GM12878 (cell line): ENCODE measurements at regions not wholly inside any gene's neighbourhood (a gene's known extent, or its start where the extent isn't known, plus 50 kb on each side); places are given as distances from the start of the nearest gene placed in this dataset.

Source experiments
- ATAC-seq: fragments of 200-7000 bp; cut with Tn5 transposase; 3 replicates; pipeline ENCODE4 v1.9.1; 2020; ENCODE audit warnings: mild to moderate bottlenecking, moderate library complexity
- BruUV-seq: library from RNA; stranded (reverse); fragments of 400-500 nt; replicated peaks from 2 replicates; lab custom pipeline; 2021; lab: Mats Ljungman, UMichigan
- CTCF ChIA-PET: fragments of 300-600 bp; sonication (Branson Sonifier 250); formaldehyde crosslinking; extraction: SDS; loops from one replicate; lab custom pipeline; 2021; ENCODE audit warnings: inconsistent platforms; lab: Yijun Ruan, JAX
- POLR2A ChIA-PET: fragments of 350-600 bp; formaldehyde crosslinking; extraction: SDS; loops from one replicate; lab custom pipeline; 2021; ENCODE audit warnings: inconsistent platforms; lab: Charles Lee
- RAD21 ChIA-PET: fragments of 300-600 bp; sonication (Branson Sonifier 250); formaldehyde crosslinking; loops from one replicate; lab custom pipeline; 2023; ENCODE audit warnings: antibody characterized with exemption; ENCODE audit not compliant: unreplicated experiment; lab: Charles Lee
- SMC1A ChIA-PET: fragments of 300-600 bp; sonication (Branson Sonifier 250); formaldehyde crosslinking; loops from one replicate; lab custom pipeline; 2023; ENCODE audit not compliant: unreplicated experiment, uncharacterized antibody; lab: Charles Lee
- DNase-seq: peaks from one replicate; pipeline ENCODE4 v3.0.0-alpha.2; 2011; ENCODE audit warnings: low read depth, low spot score
- FAIRE-seq: peaks from 3 replicates; lab custom pipeline; 2011; peaks lifted over from hg19 to GRCh38; lab: Jason Lieb, UNC
- H2AFZ ChIP-seq: 2 replicates; pipeline ENCODE4 v1.6.0; 2011; ENCODE audit warnings: low read depth, low read length, control low read depth; ENCODE audit not compliant: control insufficient read depth
- H3K27ac ChIP-seq: 2 replicates; pipeline ENCODE4 v1.5.1; 2011; ENCODE audit warnings: control low read depth; ENCODE audit not compliant: control insufficient read depth, insufficient read depth
- H3K27me3 ChIP-seq, 2 experiments: replicated peaks in 1 of 2; 2 replicates each; pipeline versions ENCODE4 v1.6.0 to v1.6.1; 2011; ENCODE audit warnings: low read length in 1 of 2; ENCODE audit not compliant: control insufficient read depth in 2 of 2, insufficient read depth in 2 of 2
- H3K36me3 ChIP-seq, 2 experiments: 2 replicates each; pipeline ENCODE4 v1.5.1; 2011; ENCODE audit warnings: low read length in 1 of 2; ENCODE audit not compliant: control insufficient read depth in 2 of 2, insufficient read depth in 2 of 2
- H3K4me1 ChIP-seq: 2 replicates; pipeline ENCODE4 v1.6.1; 2011; ENCODE audit warnings: mild to moderate bottlenecking, low read length, moderate library complexity, mixed read lengths; ENCODE audit not compliant: control insufficient read depth, insufficient read depth
- H3K4me2 ChIP-seq: 2 replicates; pipeline ENCODE4 v1.6.0; 2011; ENCODE audit warnings: control low read depth; ENCODE audit not compliant: control insufficient read depth, insufficient read depth
- H3K4me3 ChIP-seq: fragments of 200-600 bp; sonication (generic); 2 replicates; pipeline ENCODE4 v1.5.1; 2016
- H3K79me2 ChIP-seq: 2 replicates; pipeline ENCODE4 v1.6.0; 2011; ENCODE audit warnings: low read length; ENCODE audit not compliant: control insufficient read depth, insufficient read depth
- H3K9ac ChIP-seq: 2 replicates; pipeline ENCODE4 v1.8.0; 2011; ENCODE audit warnings: low read length, control low read depth, mixed read lengths; ENCODE audit not compliant: control insufficient read depth, insufficient read depth
- H3K9me3 ChIP-seq: replicated peaks from 3 replicates; pipeline ENCODE4 v1.5.1; 2011; ENCODE audit warnings: mild to moderate bottlenecking, low read length; ENCODE audit not compliant: control insufficient read depth, insufficient read depth
- H4K20me1 ChIP-seq: 2 replicates; pipeline ENCODE4 v1.6.0; 2011; ENCODE audit not compliant: control insufficient read depth, insufficient read depth
- DPF2 ChIP-seq: fragments of 450-650 bp; IDR thresholded peaks from 2 replicates; pipeline ENCODE4 v1.6.1; 2017; ENCODE audit warnings: mild to moderate bottlenecking
- EGR1 ChIP-seq, 2 experiments: IDR thresholded peaks; 1 replicate in 1 of 2; 2 replicates in 1 of 2; pipeline ENCODE4 v1.6.1; 2011 to 2012; ENCODE audit warnings: low read depth in 2 of 2, low read length in 2 of 2, borderline replicate concordance in 1 of 2, mild to moderate bottlenecking in 1 of 2, moderate library complexity in 1 of 2
- IKZF2 ChIP-seq, 2 experiments: fragments of 450-650 bp; IDR thresholded peaks; 2 replicates each; pipeline ENCODE4 v1.6.1; 2017; ENCODE audit warnings: mild to moderate bottlenecking in 2 of 2, moderate library complexity in 2 of 2
- SIX5 ChIP-seq: IDR thresholded peaks from 2 replicates; pipeline ENCODE4 v1.6.1; 2011; ENCODE audit warnings: mild to moderate bottlenecking, low read depth, low read length, moderate library complexity; ENCODE audit not compliant: severe bottlenecking
- SMAD1 ChIP-seq: fragments of 450-650 bp; IDR thresholded peaks from 2 replicates; pipeline ENCODE4 v1.6.1; 2018; ENCODE audit warnings: mild to moderate bottlenecking, low read depth; ENCODE audit not compliant: partially characterized antibody
- SRF ChIP-seq, 2 experiments: IDR thresholded peaks; 2 replicates each; pipeline ENCODE4 v1.6.1; 2011; ENCODE audit warnings: low read depth in 2 of 2, low read length in 2 of 2, mild to moderate bottlenecking in 1 of 2, moderate library complexity in 1 of 2
- TAF1 ChIP-seq: IDR thresholded peaks from 2 replicates; pipeline ENCODE4 v1.6.1; 2011; ENCODE audit warnings: mild to moderate bottlenecking, low read depth, low read length, borderline replicate concordance
- WGBS: methylation state at CpG from one replicate; pipeline ENCODE4 v1.1.6; 2016; ENCODE audit warnings: low lambda C conversion rate; ENCODE audit not compliant: insufficient replicate concordance, insufficient coverage; ENCODE audit errors: missing lambda C conversion rate; 5-methylcytosine and 5-hydroxymethylcytosine counted together
- in situ Hi-C: fragments of 300-500 bp; cut with MboI; formaldehyde crosslinking; loops from 9 replicates; pipeline ENCODE4 v1.14.3; 2018; ENCODE audit warnings: mixed read lengths
- intact Hi-C: fragments of 100-400 bp; cut with micrococcal nuclease; formaldehyde crosslinking; loops from one replicate; pipeline ENCODE4 v1.14.2; 2022; ENCODE audit not compliant: unreplicated experiment
- TF ChIP-seq, protein P1 (sequence below): fragments of 450-650 bp; IDR thresholded peaks from 2 replicates; pipeline ENCODE4 v1.6.1; 2017; ENCODE audit warnings: low read depth, mild to moderate bottlenecking, moderate library complexity
- TF ChIP-seq, protein P2 (sequence below): IDR thresholded peaks from 2 replicates; pipeline ENCODE4 v1.6.1; 2012; ENCODE audit warnings: low read depth, low read length, improper control_type of control experiment
- TF ChIP-seq, protein P3 (sequence below): fragments of 450-650 bp; IDR thresholded peaks from 2 replicates; pipeline ENCODE4 v1.6.1; 2017; ENCODE audit warnings: mild to moderate bottlenecking, moderate library complexity
- TF ChIP-seq, protein P4 (sequence below): fragments of 450-650 bp; IDR thresholded peaks from 2 replicates; pipeline ENCODE4 v1.6.1; 2016; ENCODE audit warnings: mild to moderate bottlenecking
- TF ChIP-seq, protein P5 (sequence below), 3 experiments: IDR thresholded peaks in 2 of 3; conservative IDR thresholded peaks in 1 of 3; 2 replicates each; pipeline ENCODE4 v1.5.1; 2011; ENCODE audit warnings: low read depth in 3 of 3, low read length in 3 of 3, mild to moderate bottlenecking in 3 of 3, control low read depth in 2 of 3, moderate library complexity in 2 of 3, inconsistent platforms in 1 of 3, mixed read lengths in 1 of 3; ENCODE audit not compliant: control insufficient read depth in 2 of 3, insufficient read depth in 1 of 3; ENCODE audit errors: extremely low read depth in 1 of 3

DNA sequence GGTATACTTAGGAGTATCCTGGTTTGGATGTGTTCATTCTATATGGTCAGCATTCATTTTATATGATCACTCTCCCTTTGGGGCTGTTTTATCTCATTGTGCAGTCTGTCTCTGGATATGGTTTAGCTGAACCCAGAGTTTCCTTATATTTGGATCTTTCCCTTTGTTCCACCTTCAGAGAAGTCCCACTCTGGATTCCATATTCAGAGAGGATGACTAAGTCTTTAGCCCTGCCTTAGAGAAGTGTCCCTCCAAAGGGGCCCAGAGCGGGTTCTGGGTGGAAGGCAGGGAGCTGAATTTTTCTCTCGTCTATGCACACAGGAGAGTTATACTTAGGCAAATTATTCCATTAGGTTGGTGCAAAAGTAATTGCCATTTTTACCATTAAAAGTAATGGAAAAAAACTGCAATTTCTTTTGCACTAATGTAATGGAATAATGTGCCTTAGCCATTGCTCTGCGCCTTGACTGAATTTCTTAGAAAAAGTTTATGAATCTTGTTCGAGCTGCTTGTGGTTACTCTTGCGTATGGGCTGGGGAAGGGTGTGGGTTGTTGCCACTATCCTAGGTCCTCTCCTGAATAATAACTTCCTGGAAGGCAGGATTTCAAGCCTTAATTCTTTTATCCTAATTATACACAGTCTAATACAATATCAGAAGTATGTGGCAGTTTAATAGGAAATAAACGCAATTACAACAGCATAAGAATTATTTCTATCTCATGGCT is 74.2 kb upstream of the MTPN start (continued):
- TF ChIP-seq, protein P1, sequence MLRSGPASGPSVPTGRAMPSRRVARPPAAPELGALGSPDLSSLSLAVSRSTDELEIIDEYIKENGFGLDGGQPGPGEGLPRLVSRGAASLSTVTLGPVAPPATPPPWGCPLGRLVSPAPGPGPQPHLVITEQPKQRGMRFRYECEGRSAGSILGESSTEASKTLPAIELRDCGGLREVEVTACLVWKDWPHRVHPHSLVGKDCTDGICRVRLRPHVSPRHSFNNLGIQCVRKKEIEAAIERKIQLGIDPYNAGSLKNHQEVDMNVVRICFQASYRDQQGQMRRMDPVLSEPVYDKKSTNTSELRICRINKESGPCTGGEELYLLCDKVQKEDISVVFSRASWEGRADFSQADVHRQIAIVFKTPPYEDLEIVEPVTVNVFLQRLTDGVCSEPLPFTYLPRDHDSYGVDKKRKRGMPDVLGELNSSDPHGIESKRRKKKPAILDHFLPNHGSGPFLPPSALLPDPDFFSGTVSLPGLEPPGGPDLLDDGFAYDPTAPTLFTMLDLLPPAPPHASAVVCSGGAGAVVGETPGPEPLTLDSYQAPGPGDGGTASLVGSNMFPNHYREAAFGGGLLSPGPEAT: no peak
- TF ChIP-seq, all 136 proteins: peak for 0

DNA sequence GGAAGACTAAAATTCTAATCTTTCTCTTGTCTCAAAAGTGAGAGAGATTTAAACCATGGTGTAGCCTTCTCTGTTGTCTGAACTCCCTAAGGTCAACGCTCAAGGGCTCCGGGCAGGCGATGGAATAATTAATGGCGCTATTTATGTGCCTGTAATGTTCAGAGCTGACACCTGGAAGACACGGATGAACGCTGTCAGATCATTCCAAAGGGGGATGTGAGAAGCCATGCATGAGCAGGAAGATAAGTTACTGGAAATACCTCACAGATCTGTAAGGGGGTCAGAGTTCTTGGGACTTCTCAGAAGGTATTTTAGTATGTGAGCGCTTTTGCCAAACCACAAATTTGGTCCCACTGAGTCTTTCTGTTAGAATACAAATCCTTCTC is 73.3 kb upstream of the MTPN start:
- DNase-seq: no peak
- WGBS: 81% methylated on average over 7 of the region's 7 CpGs
- no peaks in the 10 kb centered on the region for H4K20me1 ChIP-seq
- no peak overlapping the region for H3K9ac ChIP-seq
- no peak for FAIRE-seq
- ChIA-PET CTCF (no interaction called here), POLR2A (no interaction called here), SMC1A (no interaction called here), RAD21 (no interaction called here)
- in situ Hi-C loops (no loop called here), intact Hi-C loops (no loop called here)
- H3K4me2 ChIP-seq: no peak overlapping the region
- H3K27me3 ChIP-seq: no peaks in the 10 kb centered on the region
- no peak overlapping the region for H3K27ac ChIP-seq
- no peaks in the 10 kb centered on the region for H3K36me3 ChIP-seq
- H3K79me2 ChIP-seq: no peaks in the 10 kb centered on the region
- H2AFZ ChIP-seq: no peak overlapping the region
- H3K9me3 ChIP-seq: no peaks in the 10 kb centered on the region; the same call in 2 of the 3 replicates
- H3K4me1 ChIP-seq: no peaks in the 10 kb centered on the region
- no peak overlapping the region for H3K4me3 ChIP-seq
- BruUV-seq: no TSS peak
- ATAC-seq: no peak
- TF ChIP-seq, protein P2, sequence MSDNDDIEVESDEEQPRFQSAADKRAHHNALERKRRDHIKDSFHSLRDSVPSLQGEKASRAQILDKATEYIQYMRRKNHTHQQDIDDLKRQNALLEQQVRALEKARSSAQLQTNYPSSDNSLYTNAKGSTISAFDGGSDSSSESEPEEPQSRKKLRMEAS: no peak
- TF ChIP-seq SMAD1: no peak
- TF ChIP-seq, protein P3, sequence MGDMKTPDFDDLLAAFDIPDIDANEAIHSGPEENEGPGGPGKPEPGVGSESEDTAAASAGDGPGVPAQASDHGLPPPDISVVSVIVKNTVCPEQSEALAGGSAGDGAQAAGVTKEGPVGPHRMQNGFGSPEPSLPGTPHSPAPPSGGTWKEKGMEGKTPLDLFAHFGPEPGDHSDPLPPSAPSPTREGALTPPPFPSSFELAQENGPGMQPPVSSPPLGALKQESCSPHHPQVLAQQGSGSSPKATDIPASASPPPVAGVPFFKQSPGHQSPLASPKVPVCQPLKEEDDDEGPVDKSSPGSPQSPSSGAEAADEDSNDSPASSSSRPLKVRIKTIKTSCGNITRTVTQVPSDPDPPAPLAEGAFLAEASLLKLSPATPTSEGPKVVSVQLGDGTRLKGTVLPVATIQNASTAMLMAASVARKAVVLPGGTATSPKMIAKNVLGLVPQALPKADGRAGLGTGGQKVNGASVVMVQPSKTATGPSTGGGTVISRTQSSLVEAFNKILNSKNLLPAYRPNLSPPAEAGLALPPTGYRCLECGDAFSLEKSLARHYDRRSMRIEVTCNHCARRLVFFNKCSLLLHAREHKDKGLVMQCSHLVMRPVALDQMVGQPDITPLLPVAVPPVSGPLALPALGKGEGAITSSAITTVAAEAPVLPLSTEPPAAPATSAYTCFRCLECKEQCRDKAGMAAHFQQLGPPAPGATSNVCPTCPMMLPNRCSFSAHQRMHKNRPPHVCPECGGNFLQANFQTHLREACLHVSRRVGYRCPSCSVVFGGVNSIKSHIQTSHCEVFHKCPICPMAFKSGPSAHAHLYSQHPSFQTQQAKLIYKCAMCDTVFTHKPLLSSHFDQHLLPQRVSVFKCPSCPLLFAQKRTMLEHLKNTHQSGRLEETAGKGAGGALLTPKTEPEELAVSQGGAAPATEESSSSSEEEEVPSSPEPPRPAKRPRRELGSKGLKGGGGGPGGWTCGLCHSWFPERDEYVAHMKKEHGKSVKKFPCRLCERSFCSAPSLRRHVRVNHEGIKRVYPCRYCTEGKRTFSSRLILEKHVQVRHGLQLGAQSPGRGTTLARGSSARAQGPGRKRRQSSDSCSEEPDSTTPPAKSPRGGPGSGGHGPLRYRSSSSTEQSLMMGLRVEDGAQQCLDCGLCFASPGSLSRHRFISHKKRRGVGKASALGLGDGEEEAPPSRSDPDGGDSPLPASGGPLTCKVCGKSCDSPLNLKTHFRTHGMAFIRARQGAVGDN: no peak
- TF ChIP-seq SRF (IDR thresholded peaks at IDR 0.05; ENCODE audit: low read depth in 2 of 2, low read length in 2 of 2): no peak
- TF ChIP-seq IKZF2 (IDR thresholded peaks at IDR 0.05): no peak
- no peak for TF ChIP-seq EGR1 (IDR thresholded peaks at IDR 0.05; ENCODE audit: borderline replicate concordance in 1 of 2, low read depth in 2 of 2, low read length in 2 of 2)
- no peak for TF ChIP-seq SIX5
- no peak for TF ChIP-seq TAF1
- no peak for TF ChIP-seq DPF2
- TF ChIP-seq, protein P4, sequence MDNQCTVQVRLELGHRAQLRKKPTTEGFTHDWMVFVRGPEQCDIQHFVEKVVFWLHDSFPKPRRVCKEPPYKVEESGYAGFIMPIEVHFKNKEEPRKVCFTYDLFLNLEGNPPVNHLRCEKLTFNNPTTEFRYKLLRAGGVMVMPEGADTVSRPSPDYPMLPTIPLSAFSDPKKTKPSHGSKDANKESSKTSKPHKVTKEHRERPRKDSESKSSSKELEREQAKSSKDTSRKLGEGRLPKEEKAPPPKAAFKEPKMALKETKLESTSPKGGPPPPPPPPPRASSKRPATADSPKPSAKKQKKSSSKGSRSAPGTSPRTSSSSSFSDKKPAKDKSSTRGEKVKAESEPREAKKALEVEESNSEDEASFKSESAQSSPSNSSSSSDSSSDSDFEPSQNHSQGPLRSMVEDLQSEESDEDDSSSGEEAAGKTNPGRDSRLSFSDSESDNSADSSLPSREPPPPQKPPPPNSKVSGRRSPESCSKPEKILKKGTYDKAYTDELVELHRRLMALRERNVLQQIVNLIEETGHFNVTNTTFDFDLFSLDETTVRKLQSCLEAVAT: no peak
- TF ChIP-seq, protein P5, sequence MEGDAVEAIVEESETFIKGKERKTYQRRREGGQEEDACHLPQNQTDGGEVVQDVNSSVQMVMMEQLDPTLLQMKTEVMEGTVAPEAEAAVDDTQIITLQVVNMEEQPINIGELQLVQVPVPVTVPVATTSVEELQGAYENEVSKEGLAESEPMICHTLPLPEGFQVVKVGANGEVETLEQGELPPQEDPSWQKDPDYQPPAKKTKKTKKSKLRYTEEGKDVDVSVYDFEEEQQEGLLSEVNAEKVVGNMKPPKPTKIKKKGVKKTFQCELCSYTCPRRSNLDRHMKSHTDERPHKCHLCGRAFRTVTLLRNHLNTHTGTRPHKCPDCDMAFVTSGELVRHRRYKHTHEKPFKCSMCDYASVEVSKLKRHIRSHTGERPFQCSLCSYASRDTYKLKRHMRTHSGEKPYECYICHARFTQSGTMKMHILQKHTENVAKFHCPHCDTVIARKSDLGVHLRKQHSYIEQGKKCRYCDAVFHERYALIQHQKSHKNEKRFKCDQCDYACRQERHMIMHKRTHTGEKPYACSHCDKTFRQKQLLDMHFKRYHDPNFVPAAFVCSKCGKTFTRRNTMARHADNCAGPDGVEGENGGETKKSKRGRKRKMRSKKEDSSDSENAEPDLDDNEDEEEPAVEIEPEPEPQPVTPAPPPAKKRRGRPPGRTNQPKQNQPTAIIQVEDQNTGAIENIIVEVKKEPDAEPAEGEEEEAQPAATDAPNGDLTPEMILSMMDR (IDR thresholded peaks at IDR 0.05 in 2 of 3, conservative IDR thresholded peaks at IDR 0.05 in 1 of 3; ENCODE audit: control insufficient read depth in 2 of 3, extremely low read depth in 1 of 3, insufficient read depth in 1 of 3, low read depth in 3 of 3, low read length in 3 of 3): no peak
